ENCODE measurements at regions not wholly inside any gene's neighbourhood (a gene's known extent, or its start where the extent isn't known, plus 50 kb on each side); places are given as distances from the start of the nearest gene placed in this dataset.

DNA sequence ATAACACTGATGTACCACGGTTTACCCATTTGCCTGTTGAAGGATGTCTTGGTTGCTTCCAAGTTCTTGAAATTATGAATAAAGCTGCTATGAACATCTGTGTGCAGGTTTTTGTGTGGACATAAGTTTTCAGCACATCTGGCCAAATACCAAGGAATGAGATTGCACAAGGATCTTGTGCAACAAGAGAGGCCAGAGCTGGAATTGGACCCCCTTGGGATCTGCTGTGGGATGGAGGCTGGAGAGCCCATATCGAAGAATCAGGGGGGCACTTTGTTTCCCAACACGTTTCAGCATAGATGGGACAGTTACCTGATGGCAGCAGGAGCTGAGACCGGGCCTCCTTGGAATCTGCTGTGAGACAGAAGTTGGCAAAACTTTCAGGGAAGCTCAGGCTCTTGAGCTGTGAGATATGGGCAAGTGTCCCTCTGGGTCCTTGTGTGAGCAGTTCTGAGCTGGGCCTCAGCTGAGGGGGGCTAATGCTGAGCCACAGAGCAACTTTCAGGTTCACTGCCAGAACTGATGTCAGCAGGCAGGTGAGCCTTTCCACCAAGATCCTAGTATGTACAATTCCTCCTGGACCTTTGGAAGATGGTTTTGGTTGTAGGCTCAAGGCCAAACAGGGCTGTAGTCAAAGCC lies 115.2 kb upstream of the RAB18 start:
- H3K4me3 Mint-ChIP-seq: no peak overlapping the region
- no peak for DNase-seq
- no peaks in the 10 kb centered on the region for H3K36me3 ChIP-seq (ENCODE audit: control insufficient read depth, insufficient read depth, low read length)
- H3K9ac ChIP-seq (ENCODE audit: extremely low read depth, low read length, poor library complexity, severe bottlenecking): no peak overlapping the region
- no peaks in the 10 kb centered on the region for H3K36me3 Mint-ChIP-seq (ENCODE audit: low read depth)
- 90 to 95% methylated on average over 3 to 4 of the region's 4 CpGs for WGBS, 2 experiments (ENCODE audit: insufficient coverage in 1 of 2, insufficient read length in 1 of 2)
- peaks cover 5% of the 10 kb centered on the region for H3K9me3 Mint-ChIP-seq
- TF ChIP-seq, protein P1, sequence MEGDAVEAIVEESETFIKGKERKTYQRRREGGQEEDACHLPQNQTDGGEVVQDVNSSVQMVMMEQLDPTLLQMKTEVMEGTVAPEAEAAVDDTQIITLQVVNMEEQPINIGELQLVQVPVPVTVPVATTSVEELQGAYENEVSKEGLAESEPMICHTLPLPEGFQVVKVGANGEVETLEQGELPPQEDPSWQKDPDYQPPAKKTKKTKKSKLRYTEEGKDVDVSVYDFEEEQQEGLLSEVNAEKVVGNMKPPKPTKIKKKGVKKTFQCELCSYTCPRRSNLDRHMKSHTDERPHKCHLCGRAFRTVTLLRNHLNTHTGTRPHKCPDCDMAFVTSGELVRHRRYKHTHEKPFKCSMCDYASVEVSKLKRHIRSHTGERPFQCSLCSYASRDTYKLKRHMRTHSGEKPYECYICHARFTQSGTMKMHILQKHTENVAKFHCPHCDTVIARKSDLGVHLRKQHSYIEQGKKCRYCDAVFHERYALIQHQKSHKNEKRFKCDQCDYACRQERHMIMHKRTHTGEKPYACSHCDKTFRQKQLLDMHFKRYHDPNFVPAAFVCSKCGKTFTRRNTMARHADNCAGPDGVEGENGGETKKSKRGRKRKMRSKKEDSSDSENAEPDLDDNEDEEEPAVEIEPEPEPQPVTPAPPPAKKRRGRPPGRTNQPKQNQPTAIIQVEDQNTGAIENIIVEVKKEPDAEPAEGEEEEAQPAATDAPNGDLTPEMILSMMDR (conservative IDR thresholded peaks at IDR 0.05): no peak
- H3K4me1 ChIP-seq (ENCODE audit: control insufficient read depth, insufficient read depth, low read length): no peaks in the 10 kb centered on the region
- no peaks in the 10 kb centered on the region for H3K9me3 ChIP-seq (ENCODE audit: control insufficient read depth, low read length)
- H3K27ac ChIP-seq (ENCODE audit: low read depth, low read length): no peak overlapping the region
- H3K27me3 ChIP-seq (ENCODE audit: control insufficient read depth, insufficient read depth, low read length, poor library complexity, severe bottlenecking): no peaks in the 10 kb centered on the region
- no peak overlapping the region for H3K27ac Mint-ChIP-seq
- no peaks in the 10 kb centered on the region for H3K27me3 Mint-ChIP-seq (ENCODE audit: insufficient read depth)
- no peaks in the 10 kb centered on the region for H3K4me1 Mint-ChIP-seq
- H3K4me3 ChIP-seq (ENCODE audit: low read length): no peak overlapping the region

DNA sequence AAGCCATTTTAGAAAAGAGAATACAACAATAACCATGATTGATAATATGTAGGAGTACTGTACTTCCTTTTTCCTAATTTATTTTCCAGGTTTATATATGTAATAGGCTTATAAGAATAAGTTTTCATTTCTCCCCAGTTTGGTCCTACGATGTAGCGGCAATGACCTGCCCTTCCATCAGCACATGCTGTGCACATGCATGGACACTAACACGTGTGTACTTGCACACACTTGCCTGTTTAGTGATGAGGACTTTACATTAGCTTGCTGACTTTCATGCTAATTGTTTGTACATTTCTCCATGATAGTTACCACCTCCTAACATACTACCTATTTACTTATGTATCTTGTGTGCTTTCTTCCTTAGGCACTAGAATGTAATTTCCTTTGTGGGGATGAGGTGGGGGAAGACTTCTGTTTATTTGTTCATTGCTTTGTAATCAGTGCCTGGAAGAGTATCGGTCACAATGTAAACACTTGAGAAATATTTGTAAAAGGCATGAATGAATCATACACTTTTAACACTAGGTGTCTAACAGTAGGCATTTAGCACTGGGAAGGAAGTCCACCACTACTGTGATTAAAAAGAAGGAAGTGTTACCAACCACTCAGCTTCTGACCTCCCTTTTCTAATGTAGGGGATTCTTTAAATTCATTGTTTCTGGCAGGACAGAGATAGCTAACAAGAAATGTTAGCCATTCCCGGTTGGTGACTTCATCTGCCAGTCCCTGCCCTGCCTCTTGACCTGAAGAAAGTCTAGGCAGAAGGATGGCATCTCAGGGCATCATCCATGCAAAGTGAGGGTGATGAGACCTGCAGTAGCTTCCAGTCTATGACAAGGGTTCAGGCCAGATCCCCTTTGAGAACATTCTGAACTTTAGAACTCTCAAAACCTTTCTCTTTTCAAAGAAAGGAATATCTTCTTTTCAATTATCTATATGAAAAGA lies 120.2 kb upstream of the RAB18 start:
- no peaks in the 10 kb centered on the region for H3K4me1 Mint-ChIP-seq

DNA sequence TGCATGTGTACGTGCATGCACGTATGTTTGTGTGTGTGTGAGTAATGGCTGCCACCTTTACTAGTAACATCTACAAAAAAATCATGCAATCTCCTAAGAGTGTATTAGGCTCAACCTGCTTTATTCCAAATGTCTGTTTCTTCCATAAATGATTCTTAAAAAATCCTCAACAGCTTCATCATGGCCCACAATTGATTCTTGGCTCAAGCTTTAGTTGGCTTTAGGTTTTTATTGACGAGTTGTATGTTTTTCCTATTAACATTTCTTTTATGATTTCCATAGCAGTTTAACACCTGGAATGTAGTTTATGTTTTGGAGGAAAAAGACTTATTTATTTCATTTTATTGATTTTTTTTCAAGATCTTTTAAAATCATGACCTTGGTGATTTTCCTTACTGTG lies 121.9 kb upstream of the RAB18 start:
- H3K4me3 Mint-ChIP-seq: no peak overlapping the region
- H3K27ac Mint-ChIP-seq: no peak overlapping the region
- Histone ChIP-seq H3K9me3 (ENCODE audit: control insufficient read depth, low read length) (peaks cover 7% of the 10 kb centered on the region), H3K27ac (ENCODE audit: low read depth, low read length) (no peak overlapping the region), H3K9ac (ENCODE audit: extremely low read depth, low read length, poor library complexity, severe bottlenecking) (no peak overlapping the region), H3K36me3 (ENCODE audit: control insufficient read depth, insufficient read depth, low read length) (no peaks in the 10 kb centered on the region), H3K4me3 (ENCODE audit: low read length) (no peak overlapping the region), H3K27me3 (ENCODE audit: control insufficient read depth, insufficient read depth, low read length, poor library complexity, severe bottlenecking) (no peaks in the 10 kb centered on the region), H3K4me1 (ENCODE audit: control insufficient read depth, insufficient read depth, low read length) (no peaks in the 10 kb centered on the region)
- H3K36me3 Mint-ChIP-seq (ENCODE audit: low read depth): no peaks in the 10 kb centered on the region
- TF ChIP-seq, protein P1 (conservative IDR thresholded peaks at IDR 0.05): no peak
- no peaks in the 10 kb centered on the region for H3K4me1 Mint-ChIP-seq
- H3K27me3 Mint-ChIP-seq (ENCODE audit: insufficient read depth): no peaks in the 10 kb centered on the region
- DNase-seq: no peak
- peaks cover 7% of the 10 kb centered on the region for H3K9me3 Mint-ChIP-seq
- 100% methylated on average over 1 of the region's 3 CpGs; no CpG with 5 or more reads in 1 of the 2 experiments for WGBS, 2 experiments (ENCODE audit: insufficient coverage in 1 of 2, insufficient read length in 1 of 2)

More for the DNA sequence above, 120.2 kb upstream of the RAB18 start:
- Mint-ChIP-seq H3K4me3 (no peak overlapping the region), H3K27ac (no peak overlapping the region), H3K27me3 (ENCODE audit: insufficient read depth) (no peaks in the 10 kb centered on the region), H3K36me3 (ENCODE audit: low read depth) (no peaks in the 10 kb centered on the region), H3K9me3 (peaks cover 7% of the 10 kb centered on the region)
- DNase-seq: no peak
- Histone ChIP-seq H3K9ac (ENCODE audit: extremely low read depth, low read length, poor library complexity, severe bottlenecking) (no peak overlapping the region), H3K27ac (ENCODE audit: low read depth, low read length) (no peak overlapping the region), H3K4me3 (ENCODE audit: low read length) (no peak overlapping the region), H3K4me1 (ENCODE audit: control insufficient read depth, insufficient read depth, low read length) (no peaks in the 10 kb centered on the region), H3K36me3 (ENCODE audit: control insufficient read depth, insufficient read depth, low read length) (no peaks in the 10 kb centered on the region), H3K9me3 (ENCODE audit: control insufficient read depth, low read length) (peaks cover 7% of the 10 kb centered on the region), H3K27me3 (ENCODE audit: control insufficient read depth, insufficient read depth, low read length, poor library complexity, severe bottlenecking) (no peaks in the 10 kb centered on the region)
- WGBS, 2 experiments (ENCODE audit: insufficient coverage in 1 of 2, insufficient read length in 1 of 2): 94 to 96% methylated on average over 5 of the region's 5 CpGs
- TF ChIP-seq, protein P1 (conservative IDR thresholded peaks at IDR 0.05): no peak

Measured in endodermal cell (in vitro differentiated cells).